NCI-H146 treated with DMSO at 0.1 percent for 48 hours (cell line): ENCODE measurements at regions not wholly inside any gene's neighbourhood (a gene's known extent, or its start where the extent isn't known, plus 50 kb on each side); places are given as distances from the start of the nearest gene placed in this dataset.

ENCODE experiments used
- DNase-seq: peaks from one replicate; lab custom pipeline; 2025; ENCODE audit not compliant: unreplicated experiment; lab: John Stamatoyannopoulos, UW

DNA sequence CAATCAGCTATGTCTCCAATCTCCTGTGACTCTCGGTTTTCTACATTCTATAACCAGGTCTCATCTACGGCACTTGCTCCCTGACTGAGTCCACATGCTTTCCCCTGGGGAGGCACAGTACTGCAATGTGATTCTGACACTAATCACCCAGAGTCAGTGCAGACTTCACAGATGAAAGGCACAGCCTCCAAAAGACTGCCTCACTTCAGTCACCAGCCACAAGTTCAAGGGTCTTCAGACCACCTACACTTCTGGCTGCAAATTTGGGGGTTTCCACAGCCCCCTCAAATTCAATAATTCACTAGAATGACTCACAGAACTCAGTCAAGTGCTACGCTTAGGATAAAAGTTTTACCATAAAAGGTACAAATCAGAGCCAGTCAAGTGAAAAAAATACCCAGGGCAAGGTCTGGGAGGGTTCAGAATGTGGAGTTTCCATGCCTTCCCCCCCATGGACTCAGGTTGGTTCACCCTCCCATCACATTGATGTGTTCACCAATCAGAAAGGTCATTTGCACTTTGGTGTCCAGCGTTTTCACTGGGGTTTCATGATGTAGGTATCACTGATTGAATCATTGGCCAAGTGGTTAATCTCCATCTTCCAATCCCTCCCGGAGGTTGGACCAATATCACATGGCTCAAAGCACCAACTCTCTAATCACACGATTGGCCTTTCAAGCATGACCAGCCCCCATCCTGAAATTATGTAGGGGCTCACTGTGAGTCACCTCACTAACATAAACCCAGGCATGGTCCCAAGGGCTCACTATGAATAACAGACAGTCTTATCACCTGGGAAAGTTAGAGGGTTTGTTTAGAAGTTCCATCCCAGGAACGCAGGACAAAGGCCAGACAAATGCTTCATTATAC is 182.9 kb upstream of the CAMK1G start:
- DNase-seq: no peak

DNA sequence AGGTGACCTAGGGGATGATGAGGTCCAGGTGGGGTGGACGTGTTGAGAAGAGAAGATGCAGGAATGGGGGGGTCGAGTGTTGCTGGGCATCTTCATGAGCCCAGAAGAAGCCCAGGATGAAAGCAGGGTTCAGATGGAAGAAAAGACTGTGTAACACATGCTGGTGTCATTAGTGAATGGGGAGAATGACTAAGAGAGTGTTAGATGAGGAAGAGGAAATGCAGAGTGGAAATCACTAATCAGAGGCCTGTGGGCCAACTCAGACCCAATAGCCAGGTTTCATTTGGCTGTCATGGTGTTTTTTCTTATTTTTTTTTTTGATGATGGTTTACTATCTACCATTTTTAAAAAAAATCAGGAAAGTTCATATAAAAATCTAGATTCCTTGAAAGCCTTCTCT is 180.8 kb upstream of the CAMK1G start:
- no peak for DNase-seq

DNA sequence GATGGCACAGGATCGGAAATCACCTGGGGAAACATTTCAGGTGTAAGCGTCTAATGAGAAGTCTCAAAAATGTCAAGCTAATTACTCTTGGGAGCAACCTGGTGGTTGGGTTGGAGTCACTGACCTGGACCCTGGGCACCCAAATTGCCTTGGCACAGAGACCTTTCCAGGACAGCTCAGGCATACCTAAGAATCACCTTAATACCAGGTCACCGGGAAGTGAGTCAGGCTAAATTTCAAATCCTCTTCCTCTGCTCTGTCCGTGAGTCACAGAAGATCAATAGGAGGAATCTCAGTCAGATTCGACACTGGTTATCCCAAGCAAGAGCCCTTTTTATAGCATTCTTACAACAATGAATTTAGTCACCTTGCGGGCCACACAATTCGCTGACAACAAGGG is 179.6 kb upstream of the CAMK1G start:
- DNase-seq: no peak

DNA sequence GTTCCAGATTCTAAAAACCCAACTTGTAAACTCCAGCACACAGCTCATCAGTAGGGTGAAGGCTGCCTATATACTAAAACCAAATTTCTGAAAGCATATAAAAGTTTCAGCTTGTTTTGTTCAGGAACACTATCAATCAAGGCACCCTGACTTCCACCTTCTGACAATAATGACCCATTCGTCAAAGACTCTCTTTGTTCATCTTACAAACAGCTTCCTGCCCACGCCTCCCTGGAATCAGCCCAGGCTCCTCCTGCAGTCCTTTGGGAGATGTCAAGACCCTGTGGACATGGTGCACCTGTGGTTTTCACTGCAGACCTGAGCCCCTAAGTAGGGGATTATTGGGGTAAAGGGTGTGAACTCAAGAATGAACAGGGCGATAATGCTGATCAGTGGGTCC is 178.9 kb upstream of the CAMK1G start:
- no peak for DNase-seq

DNA sequence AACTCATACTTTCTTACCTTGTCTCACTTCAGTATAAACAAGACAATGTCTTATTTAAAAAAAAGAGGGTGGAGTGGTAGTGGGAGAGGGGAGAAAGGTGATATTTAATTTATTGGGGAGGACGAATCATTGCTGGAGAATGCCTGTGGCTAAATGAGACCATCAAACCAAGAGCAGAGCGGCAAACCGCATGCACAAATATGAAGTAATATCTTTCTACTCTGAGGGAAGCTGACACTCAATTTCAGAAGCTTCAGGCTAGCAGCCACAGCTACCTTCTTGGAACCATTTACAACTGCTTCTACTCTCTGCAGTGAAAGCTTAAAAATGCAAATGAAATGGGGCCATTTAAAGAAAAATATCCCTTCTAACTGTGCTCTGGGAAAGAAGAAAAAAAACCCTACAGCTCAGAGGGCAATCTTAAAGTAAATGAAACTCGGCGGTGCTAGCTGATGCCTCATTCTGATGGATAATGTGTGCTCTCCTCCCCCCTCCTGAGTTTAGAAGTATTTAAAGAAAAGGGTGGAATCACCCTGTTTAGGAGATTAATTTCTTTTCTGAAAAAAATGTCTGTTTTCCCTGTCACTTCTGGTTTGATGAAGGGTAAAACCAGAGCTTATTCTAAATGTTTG is 178.2 kb upstream of the CAMK1G start:
- DNase-seq: no peak

DNA sequence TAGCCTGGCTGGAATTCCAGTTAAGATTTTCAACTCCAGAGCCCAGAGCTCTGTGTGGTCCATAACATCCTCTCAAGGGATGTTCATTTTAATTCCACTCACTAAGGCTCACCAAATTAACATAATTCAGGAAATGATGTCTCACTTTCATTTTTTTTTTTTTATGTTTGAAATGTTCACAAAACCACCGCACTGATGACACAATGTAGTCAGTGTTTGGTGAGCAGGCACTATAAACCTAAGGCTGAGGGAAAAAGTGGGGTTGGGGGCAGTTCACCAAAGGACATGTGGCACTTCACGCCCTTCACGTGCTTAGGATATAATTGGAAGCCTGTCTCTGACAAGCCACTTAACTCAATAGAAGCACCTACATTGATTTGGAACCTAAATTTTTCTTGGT is 177.3 kb upstream of the CAMK1G start:
- no peak for DNase-seq

DNA sequence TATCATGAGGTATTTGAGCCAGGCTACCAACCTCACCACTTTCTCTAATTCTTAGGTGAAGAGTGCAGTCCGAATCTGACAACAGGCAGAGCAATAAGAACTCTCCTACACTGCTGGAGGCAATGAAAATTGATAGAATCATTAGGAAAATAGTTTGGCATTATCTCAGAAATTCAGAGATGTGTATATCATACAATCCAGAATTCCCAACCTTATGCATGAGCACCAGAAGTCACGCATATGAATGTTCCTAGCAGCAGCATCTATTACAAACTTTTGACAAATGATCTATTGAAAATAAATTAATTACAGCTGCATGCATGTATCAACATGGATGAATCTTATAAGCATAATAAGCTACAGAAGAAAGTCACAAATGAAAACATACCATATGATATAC is 176.9 kb upstream of the CAMK1G start:
- DNase-seq: no peak

DNA sequence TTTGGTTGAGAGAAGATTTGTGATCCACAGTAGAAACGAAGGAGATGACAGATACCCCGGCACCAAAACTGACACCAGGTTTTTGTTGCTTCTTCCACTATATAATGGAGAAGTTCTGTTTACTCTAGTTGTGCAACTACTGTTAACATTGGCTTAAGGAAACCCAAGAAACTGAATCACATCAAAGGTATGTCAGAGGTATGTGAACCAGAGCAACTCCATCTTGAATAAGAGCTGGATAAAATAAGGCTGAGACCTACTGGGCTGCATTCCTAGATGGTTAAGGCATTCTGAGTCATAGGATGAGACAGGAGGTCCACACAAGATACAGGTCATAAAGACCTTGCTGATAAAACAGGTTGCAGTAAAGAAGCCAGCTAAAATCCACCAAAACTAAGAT is 173.7 kb upstream of the CAMK1G start:
- DNase-seq: no peak

DNA sequence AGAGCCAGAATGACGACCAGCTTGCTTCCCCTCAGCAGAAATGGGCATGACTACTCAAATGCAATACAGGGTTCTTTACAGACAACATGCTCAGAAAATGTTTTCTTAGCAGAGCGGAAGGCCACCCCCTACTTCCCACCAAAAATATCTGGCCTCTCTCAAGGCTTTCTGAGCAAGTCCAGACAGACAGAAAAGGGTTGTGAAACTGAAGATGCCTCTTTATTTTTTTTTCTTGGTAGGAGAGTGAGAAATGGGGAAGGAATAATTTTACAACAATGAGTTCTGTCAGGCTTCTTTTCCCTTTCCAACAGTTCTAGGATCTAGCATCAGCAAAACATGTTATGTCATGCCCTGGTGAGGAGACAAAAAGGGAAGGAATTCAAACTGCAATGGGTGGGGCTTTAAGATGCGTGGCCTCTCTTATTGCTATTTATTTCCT is 172.0 kb upstream of the CAMK1G start:
- DNase-seq: no peak

DNA sequence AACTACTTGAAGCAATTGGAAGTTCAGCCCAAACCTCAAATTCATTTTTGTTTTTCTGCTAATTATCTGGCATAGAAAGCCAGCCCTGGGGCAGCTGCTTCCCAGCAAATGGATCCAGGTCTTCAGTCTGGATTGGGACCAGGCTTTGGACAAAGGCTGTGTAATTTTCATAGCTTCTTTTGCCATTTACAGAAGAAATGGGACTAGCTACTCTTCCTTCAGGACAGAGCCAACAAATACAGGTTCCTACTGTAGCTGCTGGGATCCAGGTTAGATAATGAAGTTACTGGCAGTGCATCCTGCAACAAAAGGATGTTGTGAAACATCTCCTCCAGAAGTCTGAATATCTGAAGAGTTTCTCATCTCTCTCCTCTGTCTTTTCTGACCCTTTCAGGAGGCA is 171.5 kb upstream of the CAMK1G start:
- no peak for DNase-seq

DNA sequence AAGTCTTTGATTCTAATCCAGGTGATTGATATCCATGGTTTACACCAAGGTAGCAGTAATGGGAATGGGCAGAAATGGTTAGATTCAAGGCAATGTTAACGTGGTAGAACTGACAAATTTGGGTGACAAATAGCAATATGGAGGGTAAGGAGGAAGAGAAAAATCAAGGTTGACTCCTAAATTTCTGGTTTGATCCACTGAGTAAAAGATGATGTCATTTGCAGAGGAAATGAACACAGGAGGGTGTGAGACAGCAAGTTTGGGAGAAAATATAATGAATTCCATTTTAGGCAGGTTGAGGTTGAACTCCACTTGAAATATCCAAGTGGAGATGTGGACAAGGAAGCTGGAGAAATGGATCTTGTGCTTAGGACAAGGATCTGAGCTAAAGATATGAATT is 170.9 kb upstream of the CAMK1G start:
- no peak for DNase-seq

DNA sequence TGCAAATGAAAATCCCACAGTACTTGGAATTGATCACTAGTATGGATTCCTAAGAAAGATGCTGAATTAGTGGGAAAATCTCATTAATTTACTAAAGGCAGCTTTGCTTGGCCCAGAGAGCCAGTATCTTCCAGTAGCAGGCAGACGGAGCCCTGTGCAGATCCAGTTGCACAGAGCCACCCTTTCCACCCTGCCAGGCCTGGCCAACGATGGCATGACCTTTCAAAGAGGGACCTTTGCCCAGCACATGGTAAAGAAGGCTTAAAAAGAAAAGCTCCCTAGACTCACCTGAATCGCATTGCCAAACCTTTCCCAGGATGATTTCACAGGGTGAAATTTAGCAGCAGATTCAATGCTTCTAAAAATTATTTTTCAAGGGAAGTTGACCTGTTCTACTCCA is 170.5 kb upstream of the CAMK1G start:
- no peak for DNase-seq

DNA sequence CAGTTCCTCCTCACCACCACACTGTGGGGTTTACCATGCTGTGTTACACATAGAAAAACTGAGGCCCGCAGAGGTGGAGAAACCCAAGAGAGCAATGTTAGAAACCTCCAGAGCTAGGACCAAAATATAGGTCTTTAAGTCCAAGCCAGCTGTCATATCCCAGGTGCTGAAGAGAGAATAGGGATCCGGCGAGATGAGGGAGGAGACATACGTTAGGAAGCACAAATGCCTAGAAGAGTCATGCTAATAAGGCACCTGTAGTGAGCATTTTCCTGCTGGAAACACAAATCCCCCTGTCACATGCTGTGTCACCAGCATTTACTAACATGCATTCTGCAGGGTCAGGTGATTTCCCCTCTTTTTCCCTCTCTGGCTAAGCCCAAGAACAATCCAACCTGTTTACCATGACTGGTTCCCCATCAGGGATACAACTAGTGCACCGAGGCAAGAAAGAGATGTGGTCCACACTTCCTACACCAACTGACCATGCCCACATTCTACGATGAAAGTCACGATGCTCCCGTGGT is 168.6 kb upstream of the CAMK1G start:
- no peak for DNase-seq

DNA sequence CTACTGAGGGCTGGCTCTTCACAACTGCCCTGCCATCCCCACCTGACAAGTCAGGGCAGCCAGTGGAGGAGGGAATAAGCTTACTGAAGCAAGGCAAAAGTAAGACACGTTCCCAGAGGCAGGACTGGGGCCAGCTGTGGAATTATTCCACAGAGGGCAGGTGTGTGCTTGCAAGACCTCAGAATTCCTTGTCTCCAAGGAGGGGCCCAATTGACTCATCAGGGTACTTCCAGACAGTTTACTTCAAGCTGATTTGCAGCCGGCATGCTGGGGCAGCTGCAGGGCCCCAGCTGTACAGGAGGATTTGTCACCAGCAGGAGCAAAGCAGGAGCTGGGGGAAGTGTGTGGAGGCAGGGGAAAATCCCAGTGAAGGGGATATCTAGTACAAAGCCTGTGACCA is 167.5 kb upstream of the CAMK1G start:
- no peak for DNase-seq

DNA sequence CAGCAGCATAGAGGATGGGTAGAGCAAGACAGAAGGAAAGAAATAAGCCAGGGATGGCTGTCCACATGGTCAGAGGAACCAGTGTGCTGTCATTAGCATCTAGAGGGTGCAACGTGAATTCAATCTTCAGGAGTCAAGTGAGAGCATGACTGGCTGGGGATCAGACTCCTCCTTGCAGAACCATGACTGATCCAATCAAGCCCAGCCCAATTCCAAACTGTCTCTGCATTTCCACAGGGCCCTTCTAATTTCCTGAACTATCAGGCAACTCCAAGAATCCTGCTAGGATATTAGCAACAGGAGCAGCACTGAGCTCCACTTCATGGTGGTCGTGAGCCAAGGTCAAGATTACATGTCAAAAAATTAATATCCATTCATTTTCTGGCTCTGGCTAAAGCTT is 166.8 kb upstream of the CAMK1G start:
- DNase-seq: no peak

DNA sequence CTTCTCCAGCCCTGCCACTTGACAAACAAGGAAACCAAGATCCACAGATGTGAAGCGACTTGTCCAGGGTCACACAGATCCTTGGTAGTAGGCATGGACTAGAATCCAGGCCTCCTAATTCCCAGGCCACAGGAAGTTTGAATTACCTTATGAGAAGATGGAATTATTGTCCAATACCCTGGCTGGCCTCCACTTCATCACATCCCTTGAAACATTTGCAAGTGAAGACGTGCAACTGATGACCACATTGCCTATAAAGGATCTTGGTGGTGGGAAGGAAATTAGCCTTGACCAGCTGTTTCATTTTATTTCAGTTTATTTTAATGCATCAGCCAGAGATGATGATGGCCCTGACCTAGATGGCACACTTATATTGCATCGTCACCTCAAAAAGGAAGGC is 165.8 kb upstream of the CAMK1G start:
- no peak for DNase-seq

DNA sequence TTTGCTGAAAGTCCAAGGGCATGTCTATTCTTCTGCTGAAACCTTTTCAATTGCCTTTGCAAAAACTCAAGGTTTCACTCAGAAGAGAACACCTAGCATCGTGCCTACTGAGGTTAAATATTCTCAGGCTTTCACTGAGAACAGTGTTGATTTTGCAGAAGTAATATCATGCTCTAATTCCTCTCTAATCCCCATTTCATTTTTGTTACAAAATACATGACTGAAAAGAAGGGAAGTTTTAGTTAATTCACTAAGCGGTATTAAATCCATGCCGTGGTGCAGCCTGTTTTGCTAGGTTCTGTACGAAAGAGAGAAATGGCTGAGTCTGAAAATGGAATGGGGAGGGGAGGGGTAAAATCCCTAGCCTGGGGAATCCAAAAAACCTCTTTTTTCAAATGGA is 163.2 kb upstream of the CAMK1G start:
- no peak for DNase-seq

DNA sequence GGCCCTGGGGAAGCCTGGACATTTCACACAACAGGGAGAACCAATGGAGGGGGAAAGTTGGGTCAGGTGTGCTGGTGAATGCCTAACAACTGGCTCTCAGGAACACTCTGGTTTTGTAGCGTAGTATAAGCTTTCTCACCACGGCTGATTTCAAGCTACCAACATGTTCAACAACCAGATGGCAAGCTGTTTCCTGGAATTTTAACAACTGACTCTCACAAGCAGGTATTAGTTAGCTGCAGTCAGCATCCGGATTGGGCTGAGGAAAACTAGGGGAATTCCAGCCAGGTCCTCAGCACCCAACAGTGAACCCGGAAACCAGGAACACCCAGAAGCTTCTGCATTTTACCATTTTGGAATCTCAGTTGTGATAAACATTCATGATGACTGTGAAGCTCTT is 162.3 kb upstream of the CAMK1G start:
- no peak for DNase-seq

DNA sequence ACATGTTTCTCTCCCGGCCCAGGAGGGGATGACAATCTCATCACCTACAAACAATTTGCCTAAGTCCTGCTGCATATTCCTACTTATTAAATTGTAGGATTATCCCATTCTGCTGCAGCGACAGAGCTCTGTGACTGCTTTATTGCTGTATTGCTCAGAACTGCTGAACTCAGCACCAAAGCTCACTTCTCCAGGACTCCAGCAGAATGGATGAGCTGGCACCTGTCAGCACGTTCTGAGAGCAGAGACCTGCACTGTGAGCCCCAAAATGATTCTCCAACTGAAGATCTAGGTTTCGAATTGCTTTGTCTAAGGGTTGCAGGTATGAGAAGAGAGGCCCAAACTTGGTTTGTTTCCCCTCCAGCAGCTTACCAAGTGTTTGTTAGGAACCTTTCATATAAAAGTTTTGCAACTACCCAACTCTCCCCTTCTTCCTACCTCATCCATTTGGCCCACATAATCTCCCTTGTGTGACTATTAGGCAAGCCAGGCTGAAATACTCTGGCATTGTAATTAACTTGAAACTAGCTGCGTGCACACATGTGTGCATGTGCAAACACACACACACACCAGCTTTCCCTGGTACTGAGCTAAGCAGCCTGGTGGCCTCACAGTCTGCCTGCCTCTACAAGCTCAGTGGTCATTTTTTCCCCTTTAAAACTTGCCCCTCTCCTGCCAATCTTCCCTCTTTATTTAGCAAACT is 161.4 kb upstream of the CAMK1G start:
- no peak for DNase-seq

DNA sequence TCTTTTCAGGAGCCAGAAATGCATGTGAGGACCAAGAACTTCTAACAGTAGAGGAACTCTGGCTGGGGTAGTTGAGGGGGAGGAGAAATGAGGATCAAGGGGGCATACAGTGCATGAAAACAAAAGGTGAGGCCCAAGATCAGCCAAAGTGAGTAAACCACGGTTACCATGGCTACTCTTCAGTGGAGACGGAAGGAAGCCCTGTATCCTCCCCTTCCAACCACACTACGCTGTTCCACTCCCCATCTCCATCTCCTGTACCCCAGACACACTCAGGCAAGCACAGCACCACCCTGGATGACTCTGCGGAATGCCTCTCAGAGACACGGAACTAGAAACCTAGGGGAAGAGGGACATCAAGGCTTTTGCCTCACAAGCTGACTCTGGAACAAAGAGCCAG is 157.6 kb upstream of the CAMK1G start:
- no peak for DNase-seq

DNA sequence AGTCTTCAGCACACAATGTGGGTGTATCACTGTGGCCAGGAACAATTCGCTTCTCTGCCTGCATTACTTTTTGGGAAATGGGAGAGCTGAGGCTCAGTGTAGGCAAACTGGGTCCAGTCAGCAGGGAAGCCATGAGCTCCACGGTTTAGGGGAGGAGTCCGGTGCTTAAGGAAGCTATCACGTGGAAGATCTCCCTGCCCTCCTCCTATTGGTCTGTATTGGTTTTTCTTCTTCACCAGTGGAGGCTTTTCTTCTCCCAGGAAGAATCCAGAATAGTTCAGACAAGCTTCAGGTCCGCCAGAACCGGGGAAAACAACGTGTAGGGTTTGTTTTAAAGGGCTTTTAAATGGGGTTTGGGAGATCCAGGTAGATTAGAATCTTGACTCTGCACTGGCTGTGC is 156.2 kb upstream of the CAMK1G start:
- DNase-seq: no peak

DNA sequence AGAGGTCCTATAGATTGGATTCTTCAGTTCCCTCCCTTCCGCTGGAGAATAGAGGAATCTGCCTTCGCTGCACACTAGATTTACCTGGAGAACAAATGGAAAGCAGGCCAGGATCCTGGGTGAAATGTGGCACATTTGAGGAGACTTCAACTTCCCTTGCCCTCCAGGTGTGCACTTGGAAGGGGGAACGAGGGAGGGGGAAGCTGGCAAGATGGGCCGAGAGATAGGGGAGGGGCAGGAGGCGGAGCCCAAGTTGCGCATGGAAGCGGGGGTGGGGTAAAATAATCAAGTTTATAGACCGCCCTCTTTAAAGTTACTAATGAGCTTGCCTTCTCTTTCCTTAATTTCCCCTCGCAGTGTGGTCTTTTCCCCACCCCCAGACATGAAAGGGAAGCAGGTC is 155.7 kb upstream of the CAMK1G start:
- no peak for DNase-seq
